SIG-M5 treated with dmso at 0.1 percent for 504 hours (cell line): ENCODE measurements at regions not wholly inside any gene's neighbourhood (a gene's known extent, or its start where the extent isn't known, plus 50 kb on each side); places are given as distances from the start of the nearest gene placed in this dataset.
"Not testable (repeated sequence)": the region's sequence is repeated elsewhere in the genome, so short reads cannot be mapped to it uniquely, and the experiment has no call there.

ENCODE experiments used
- DNase-seq: peaks from one replicate; lab custom pipeline; 2025; ENCODE audit not compliant: unreplicated experiment; lab: John Stamatoyannopoulos, UW

DNA sequence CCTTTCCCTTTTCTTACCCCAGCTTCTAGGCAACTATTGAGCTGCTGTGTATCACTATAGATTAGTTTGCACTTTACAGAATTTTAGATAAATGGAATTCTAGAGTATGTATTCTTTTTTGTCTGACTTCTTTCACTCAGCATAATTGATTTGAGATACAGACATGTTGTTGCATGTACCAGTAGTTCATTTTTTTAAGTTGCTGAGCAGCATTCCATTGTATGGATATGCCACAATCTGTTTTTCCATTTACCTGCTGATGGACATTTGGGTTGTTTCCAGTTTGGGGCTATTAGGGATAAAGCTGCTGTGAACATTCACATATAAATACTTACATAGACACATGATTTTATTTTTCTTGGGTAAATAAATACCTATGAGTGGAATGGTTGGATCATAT is 135.7 kb downstream of the IGF1 start:
- DNase-seq, result no peak

GRCh38 chr12:102343361-102344121 is 136.8 kb downstream of the IGF1 start:
- DNase-seq, result no peak

GRCh38 chr12:102342281-102343006 is 137.9 kb downstream of the IGF1 start:
- DNase-seq, result no peak

GRCh38 chr12:102334765-102335164 is 137.1 kb upstream of the PMCH start:
- no peak for DNase-seq

GRCh38 chr12:102331419-102331818 is 133.8 kb upstream of the PMCH start:
- no peak for DNase-seq

DNA sequence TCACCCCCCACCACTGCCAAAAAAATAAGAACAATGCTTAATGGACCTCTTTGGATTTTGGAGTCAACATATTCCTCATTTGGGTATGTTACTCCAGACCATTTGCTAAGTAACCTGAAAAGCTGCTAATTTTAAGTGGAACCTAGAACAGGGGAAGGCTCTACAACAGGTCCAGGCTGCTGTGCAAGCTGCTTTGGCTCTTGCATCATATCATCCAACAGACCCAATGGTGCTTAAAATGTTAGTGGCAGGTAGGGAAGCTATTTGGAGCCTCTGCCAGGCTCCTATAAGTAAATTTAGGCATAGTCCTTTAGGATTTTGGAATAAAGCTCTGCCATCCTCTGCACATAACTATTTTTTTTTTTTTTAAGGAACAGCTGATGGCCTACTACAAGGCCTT is 132.2 kb upstream of the PMCH start:
- no peak for DNase-seq

- DNase-seq, result no peak
These were observed 129.3 kb upstream of the PMCH start for GRCh38 chr12:102326982-102327381.

- DNase-seq, result not testable (repeated sequence)
These were observed 127.5 kb upstream of the PMCH start for GRCh38 chr12:102325108-102325507.

DNA sequence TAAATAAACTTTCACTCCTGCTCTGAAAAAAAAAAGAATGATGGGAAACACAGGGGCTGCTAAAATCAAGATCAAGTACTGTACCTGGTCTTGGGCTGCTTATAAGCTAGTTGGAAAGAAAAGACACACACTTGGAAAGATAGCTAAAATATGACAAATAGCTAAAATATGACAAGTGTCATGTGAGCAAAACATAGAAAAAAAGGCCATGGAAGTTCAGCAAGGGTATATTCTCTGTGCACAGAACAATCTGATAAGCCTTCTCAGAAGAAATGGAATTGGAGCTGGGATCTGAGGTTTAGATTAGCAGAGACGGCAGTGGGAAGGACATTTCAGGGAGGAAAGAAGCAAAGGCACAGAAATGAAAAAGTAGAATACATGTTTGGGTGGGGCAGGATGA is 126.2 kb upstream of the PMCH start:
- DNase-seq, result no peak

DNA sequence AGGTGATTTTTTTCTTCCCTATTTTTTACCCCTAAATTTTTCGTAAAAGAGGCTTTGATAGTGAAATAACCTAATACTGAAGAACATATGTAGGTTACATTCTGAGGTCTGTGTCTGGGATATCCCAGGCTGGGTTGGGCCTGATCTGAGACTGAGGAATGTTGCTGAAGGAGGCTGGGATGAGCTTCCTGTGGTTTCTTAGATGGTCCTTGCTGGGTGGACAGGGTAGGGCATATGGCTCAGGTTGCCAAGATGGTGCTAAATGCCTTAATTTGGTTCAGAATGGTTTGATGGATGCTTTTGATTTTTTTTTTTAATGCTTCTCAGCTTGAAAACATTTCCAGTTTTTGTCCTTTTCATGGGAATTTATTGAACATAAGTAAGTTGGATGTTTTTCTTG is 124.6 kb upstream of the PMCH start:
- DNase-seq, result no peak

DNA sequence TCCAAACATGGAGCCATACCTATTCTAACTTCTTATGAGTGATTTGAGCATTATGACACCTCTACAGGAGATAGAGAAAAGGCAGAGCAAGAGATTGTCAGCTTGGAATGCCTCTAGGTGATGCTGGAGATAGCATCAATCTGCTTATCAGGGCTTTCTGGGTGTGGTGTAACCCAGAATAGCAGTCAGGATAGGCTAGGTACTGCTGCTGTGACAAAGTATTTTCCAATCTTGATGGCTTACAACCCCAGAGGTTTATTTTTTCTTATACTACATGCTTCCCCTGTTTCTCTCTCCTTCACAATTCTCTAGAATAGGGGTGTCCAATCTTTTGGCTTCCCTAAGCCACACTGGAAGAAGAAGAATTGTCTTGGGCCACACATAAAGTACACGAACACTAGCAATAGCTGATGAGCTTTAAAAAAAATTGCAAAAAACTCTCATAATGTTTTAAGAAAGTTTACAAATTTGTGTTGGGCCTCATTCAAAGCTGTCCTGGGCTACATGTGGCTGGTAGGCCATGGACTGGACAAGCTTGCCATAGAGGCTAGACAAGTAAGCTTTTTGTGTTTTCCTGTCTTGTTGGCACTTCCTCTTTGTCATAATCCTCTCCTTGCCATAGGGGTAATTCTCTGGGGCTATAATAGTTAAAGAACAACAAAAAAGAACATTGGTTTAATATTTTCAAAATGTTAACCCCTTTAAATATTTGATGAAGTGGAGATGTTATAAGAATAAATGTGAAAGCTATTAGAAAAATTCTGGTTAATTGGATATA is 123.9 kb upstream of the PMCH start:
- no peak for DNase-seq

DNA sequence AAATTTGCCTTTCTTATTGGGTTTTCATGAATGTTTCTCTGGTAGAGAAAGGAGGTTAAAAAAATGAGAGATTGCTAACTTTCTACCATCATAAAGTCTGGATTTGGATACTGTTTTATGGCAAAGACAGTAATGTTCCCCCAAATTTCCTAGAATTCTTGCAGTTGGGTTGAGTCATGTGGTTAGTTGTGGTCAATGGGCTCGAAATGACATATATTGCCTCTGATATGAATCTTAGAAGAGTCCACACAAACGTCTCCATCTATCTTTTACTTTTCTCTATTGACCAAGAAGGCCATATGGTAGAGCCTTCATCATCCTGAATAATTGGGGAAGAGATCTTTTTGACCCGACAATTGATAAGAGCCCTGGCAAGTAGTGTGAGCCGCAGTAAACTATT is 119.5 kb upstream of the PMCH start:
- DNase-seq, result no peak

GRCh38 chr12:102316723-102317122 is 119.1 kb upstream of the PMCH start:
- no peak for DNase-seq

DNA sequence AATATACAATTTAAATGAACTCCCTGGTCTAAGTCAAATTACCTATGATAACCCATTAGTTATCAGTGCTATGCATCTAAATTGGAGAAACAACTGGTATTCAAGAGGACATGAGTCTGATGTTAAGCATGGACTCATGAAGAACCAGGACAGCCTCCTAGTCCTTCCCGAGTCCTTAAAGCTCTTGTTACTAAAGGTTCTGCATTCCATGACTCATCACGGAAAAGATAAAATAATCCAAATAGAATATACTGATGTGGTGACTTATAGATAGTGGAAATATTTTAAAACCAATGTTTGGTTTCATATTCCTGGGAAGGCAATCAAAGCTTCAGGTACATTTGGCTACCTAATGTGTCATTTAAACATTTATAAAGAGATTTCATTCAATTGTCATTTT is 117.2 kb upstream of the PMCH start:
- no peak for DNase-seq

DNA sequence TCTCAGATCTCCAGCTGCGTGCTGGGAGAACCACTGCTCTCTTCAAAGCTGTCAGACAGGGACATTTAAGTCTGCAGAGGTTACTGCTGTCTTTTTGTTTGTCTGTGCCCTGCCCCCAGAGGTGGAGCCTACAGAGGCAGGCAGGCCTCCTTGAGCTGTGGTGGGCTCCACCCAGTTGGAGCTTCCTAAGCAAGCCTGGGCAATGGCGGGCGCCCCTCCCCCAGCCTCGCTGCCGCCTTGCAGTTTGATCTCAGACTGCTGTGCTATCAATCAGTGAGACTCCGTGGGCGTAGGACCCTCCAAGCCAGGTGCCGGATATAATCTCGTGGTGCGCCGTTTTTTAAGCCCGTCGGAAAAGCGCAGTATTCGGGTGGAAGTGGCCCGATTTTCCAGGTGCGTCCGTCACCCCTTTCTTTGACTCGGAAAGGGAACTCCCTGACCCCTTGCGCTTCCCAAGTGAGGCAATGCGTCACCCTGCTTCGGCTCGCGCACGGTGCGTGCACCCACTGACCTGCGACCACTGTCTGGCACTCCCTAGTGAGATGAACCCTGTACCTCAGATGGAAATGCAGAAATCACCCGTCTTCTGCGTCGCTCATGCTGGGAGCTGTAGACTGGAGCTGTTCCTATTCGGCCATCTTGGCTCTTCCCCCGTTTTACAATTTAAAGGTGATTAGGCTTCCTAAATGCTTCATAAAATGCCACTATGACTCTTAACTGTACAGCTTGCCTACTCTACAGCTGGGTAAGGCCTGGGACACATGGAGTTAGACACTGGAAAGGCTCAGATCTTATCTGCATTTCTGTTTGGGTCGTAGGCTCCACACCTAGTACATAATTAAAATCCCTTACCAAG is 115.7 kb upstream of the PMCH start:
- DNase-seq, result not testable (repeated sequence)

GRCh38 chr12:102305486-102305885 is 107.9 kb upstream of the PMCH start:
- no peak for DNase-seq

- DNase-seq, result not testable (repeated sequence)
These were observed 107.0 kb upstream of the PMCH start for GRCh38 chr12:102304667-102305066.

DNA sequence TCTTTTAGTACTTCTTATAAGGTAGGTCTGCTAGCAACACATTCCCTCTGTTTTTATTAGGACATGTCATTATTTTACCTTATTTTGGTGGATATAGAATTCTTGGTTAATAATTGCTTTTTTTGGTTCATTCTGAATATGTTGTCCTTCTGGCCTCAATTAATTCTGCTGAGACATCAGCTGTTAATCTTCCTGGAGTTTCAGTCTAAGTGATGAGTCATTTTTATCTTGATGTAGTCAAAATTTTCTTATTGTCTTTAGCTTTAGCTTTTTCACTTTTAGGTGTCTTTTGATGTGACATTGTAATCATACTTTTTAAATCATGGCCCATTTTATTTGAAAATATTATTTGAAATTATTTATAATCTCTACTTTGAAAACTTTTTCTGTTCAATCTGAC is 104.9 kb upstream of the PMCH start:
- DNase-seq, result no peak

GRCh38 chr12:102301547-102301946 is 103.9 kb upstream of the PMCH start:
- DNase-seq, result no peak

DNA sequence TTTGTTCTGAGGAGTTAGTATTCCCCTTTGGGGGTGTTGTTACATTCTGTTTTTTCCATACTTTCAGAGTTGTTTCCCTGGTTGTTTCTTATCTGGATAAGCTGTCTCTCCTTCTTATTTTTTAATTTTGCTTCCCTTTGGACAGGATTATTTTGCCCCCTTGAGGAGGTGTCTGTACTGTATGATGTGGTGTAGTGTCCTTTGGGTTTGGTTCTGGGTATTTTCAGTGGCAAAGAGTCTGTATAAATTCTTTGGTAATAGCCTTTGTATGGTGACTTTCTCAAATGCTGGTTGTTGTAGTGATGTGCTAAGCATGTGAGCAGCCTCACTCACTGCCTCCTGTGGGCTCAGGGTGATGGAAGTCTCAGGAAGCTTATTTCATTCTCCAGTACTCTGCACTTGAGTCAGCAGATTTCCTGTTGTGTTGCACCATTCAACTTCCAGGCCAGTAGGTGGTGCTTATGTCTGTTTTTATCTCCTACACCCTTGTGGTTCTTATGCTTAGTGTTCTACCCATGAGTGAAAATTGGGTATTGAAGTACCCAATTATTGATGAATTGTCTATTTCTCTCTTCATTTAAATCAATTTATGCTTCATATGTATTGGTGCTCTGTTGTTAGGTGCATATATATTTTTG is 103.3 kb upstream of the PMCH start:
- peak; percentile 74 for DNase-seq
